Endodermal cell (in vitro differentiated cells): ENCODE measurements at regions not wholly inside any gene's neighbourhood (a gene's known extent, or its start where the extent isn't known, plus 50 kb on each side); places are given as distances from the start of the nearest gene placed in this dataset.

Experiments used
- DNase-seq: peaks from one replicate; pipeline ENCODE4 v3.0.0-alpha.2; 2017
- H3K27ac ChIP-seq: 2 replicates; pipeline ENCODE4 v1.5.1; 2013; ENCODE audit warnings: mild to moderate bottlenecking, low read depth, low read length, moderate library complexity
- H3K27me3 ChIP-seq: 2 replicates; pipeline ENCODE4 v1.6.1; 2013; ENCODE audit warnings: mild to moderate bottlenecking, low read length, moderate library complexity; ENCODE audit not compliant: insufficient read depth, control insufficient read depth, poor library complexity, severe bottlenecking
- H3K36me3 ChIP-seq: 2 replicates; pipeline ENCODE4 v1.7.0; 2013; ENCODE audit warnings: mild to moderate bottlenecking, low read length, moderate library complexity; ENCODE audit not compliant: control insufficient read depth, insufficient read depth
- H3K4me1 ChIP-seq: one replicate; pipeline ENCODE4 v1.7.0; 2013; ENCODE audit warnings: low read length; ENCODE audit not compliant: control insufficient read depth, insufficient read depth
- H3K4me3 ChIP-seq: 2 replicates; pipeline ENCODE4 v1.5.1; 2013; ENCODE audit warnings: mild to moderate bottlenecking, low read length, moderate library complexity
- H3K9ac ChIP-seq: 2 replicates; pipeline ENCODE4 v1.6.1; 2013; ENCODE audit warnings: mild to moderate bottlenecking, low read length, moderate library complexity; ENCODE audit not compliant: poor library complexity, severe bottlenecking; ENCODE audit errors: extremely low read depth
- H3K9me3 ChIP-seq: 2 replicates; pipeline ENCODE4 v1.6.1; 2013; ENCODE audit warnings: mild to moderate bottlenecking, low read length, moderate library complexity; ENCODE audit not compliant: control insufficient read depth
- H3K27ac Mint-ChIP-seq: 2 replicates; pipeline ENCODE4 v1.8.0; 2020; ENCODE audit warnings: mixed read lengths
- H3K27me3 Mint-ChIP-seq: 2 replicates; pipeline ENCODE4 v1.8.0; 2021; ENCODE audit warnings: mild to moderate bottlenecking, mixed read lengths; ENCODE audit not compliant: insufficient read depth
- H3K36me3 Mint-ChIP-seq: 2 replicates; pipeline ENCODE4 v1.8.0; 2020; ENCODE audit warnings: low read depth, mixed read lengths
- H3K4me1 Mint-ChIP-seq: 2 replicates; pipeline ENCODE4 v1.8.0; 2020; ENCODE audit warnings: mixed read lengths
- H3K4me3 Mint-ChIP-seq: 2 replicates; pipeline ENCODE4 v1.8.0; 2020; ENCODE audit warnings: mild to moderate bottlenecking, moderate library complexity, mixed read lengths
- H3K9me3 Mint-ChIP-seq: 2 replicates; pipeline ENCODE4 v1.8.0; 2020; ENCODE audit warnings: mild to moderate bottlenecking, mixed read lengths
- WGBS, 2 experiments: methylation state at CpG; one replicate each; pipeline versions ENCODE4 v1.1.5 to v1.1.7; 2013; ENCODE audit warnings: missing lambda C conversion rate in 2 of 2, mixed read lengths in 1 of 2; ENCODE audit not compliant: insufficient coverage in 1 of 2, insufficient read length in 1 of 2; 5-methylcytosine and 5-hydroxymethylcytosine counted together
- TF ChIP-seq, protein P1 (sequence below): fragments of 200-600 bp; sonication (generic); conservative IDR thresholded peaks from 2 replicates; pipeline ENCODE4 v1.5.0; 2021; ENCODE audit warnings: antibody characterized with exemption, mild to moderate bottlenecking

- H3K9me3 ChIP-seq: no peaks in the 10 kb centered on the region
- no peak overlapping the region for H3K27ac Mint-ChIP-seq
- no peaks in the 10 kb centered on the region for H3K27me3 Mint-ChIP-seq
- H3K4me3 Mint-ChIP-seq: no peak overlapping the region
- H3K9ac ChIP-seq: no peak overlapping the region
- no peaks in the 10 kb centered on the region for H3K27me3 ChIP-seq
- 70% methylated on average over 2 of the region's 3 CpGs; no CpG with 5 or more reads in 1 of the 2 experiments for WGBS, 2 experiments
- TF ChIP-seq, protein P1, sequence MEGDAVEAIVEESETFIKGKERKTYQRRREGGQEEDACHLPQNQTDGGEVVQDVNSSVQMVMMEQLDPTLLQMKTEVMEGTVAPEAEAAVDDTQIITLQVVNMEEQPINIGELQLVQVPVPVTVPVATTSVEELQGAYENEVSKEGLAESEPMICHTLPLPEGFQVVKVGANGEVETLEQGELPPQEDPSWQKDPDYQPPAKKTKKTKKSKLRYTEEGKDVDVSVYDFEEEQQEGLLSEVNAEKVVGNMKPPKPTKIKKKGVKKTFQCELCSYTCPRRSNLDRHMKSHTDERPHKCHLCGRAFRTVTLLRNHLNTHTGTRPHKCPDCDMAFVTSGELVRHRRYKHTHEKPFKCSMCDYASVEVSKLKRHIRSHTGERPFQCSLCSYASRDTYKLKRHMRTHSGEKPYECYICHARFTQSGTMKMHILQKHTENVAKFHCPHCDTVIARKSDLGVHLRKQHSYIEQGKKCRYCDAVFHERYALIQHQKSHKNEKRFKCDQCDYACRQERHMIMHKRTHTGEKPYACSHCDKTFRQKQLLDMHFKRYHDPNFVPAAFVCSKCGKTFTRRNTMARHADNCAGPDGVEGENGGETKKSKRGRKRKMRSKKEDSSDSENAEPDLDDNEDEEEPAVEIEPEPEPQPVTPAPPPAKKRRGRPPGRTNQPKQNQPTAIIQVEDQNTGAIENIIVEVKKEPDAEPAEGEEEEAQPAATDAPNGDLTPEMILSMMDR: no peak
- H3K36me3 Mint-ChIP-seq: no peaks in the 10 kb centered on the region
- no peak overlapping the region for H3K27ac ChIP-seq
- no peaks in the 10 kb centered on the region for H3K36me3 ChIP-seq
- H3K4me1 ChIP-seq: no peaks in the 10 kb centered on the region
- DNase-seq: no peak
- H3K4me3 ChIP-seq: no peak overlapping the region
- no peaks in the 10 kb centered on the region for H3K4me1 Mint-ChIP-seq
- H3K9me3 Mint-ChIP-seq: no peaks in the 10 kb centered on the region
These were observed 633.8 kb upstream of the IGFBP3 start for GRCh38 chr7:46554688-46555422.

- Histone ChIP-seq H3K4me3 (no peak overlapping the region), H3K36me3 (no peaks in the 10 kb centered on the region), H3K9me3 (peaks cover 4% of the 10 kb centered on the region), H3K27me3 (no peaks in the 10 kb centered on the region), H3K27ac (no peak overlapping the region), H3K9ac (no peak overlapping the region), H3K4me1 (no peaks in the 10 kb centered on the region)
- no peak for DNase-seq
- H3K4me3 Mint-ChIP-seq: no peak overlapping the region
- H3K9me3 Mint-ChIP-seq: peaks cover 6% of the 10 kb centered on the region
- TF ChIP-seq, protein P1: no peak
- H3K4me1 Mint-ChIP-seq: no peaks in the 10 kb centered on the region
- WGBS, 2 experiments: 83% methylated on average over 1 of the region's 1 CpG; no CpG with 5 or more reads in 1 of the 2 experiments
- H3K36me3 Mint-ChIP-seq: no peaks in the 10 kb centered on the region
- H3K27me3 Mint-ChIP-seq: no peaks in the 10 kb centered on the region
- H3K27ac Mint-ChIP-seq: no peak overlapping the region
These were observed 630.5 kb upstream of the IGFBP3 start for GRCh38 chr7:46551603-46552002.

- peaks cover 4% of the 10 kb centered on the region for H3K9me3 ChIP-seq
- DNase-seq: no peak
- no peak overlapping the region for H3K4me3 ChIP-seq
- H3K9ac ChIP-seq: no peak overlapping the region
- H3K4me1 ChIP-seq: no peaks in the 10 kb centered on the region
- no peak overlapping the region for H3K27ac ChIP-seq
- H3K27me3 Mint-ChIP-seq: no peaks in the 10 kb centered on the region
- H3K36me3 Mint-ChIP-seq: no peaks in the 10 kb centered on the region
- H3K27ac Mint-ChIP-seq: no peak overlapping the region
- WGBS, 2 experiments: 94% methylated on average over 3 to 5 of the region's 5 CpGs
- H3K4me1 Mint-ChIP-seq: peaks cover 5% of the 10 kb centered on the region
- H3K27me3 ChIP-seq: no peaks in the 10 kb centered on the region
- TF ChIP-seq, protein P1: no peak
- H3K9me3 Mint-ChIP-seq: peaks cover 6% of the 10 kb centered on the region
- no peak overlapping the region for H3K4me3 Mint-ChIP-seq
- H3K36me3 ChIP-seq: no peaks in the 10 kb centered on the region
These were observed 629.8 kb upstream of the IGFBP3 start for GRCh38 chr7:46550864-46551263.
